A673 (cell line): ENCODE measurements at regions not wholly inside any gene's neighbourhood (a gene's known extent, or its start where the extent isn't known, plus 50 kb on each side); places are given as distances from the start of the nearest gene placed in this dataset.

ENCODE experiments used
- EZH2 ChIP-seq: fragments of 200-600 bp; sonication (generic); IDR thresholded peaks from 2 replicates; pipeline ENCODE4 v1.6.1; 2017; ENCODE audit warnings: borderline replicate concordance, low read depth, mild to moderate bottlenecking, mixed read lengths, antibody characterized with exemption, low read length; ENCODE audit not compliant: poor library complexity, severe bottlenecking
- TF ChIP-seq, protein P1 (sequence below): fragments of 300-800, 200-600 bp; sonication (generic); conservative IDR thresholded peaks from 2 replicates; pipeline ENCODE4 v1.5.1; 2017; ENCODE audit warnings: low read depth, mild to moderate bottlenecking, antibody characterized with exemption, low read length, moderate library complexity, mixed read lengths

DNA sequence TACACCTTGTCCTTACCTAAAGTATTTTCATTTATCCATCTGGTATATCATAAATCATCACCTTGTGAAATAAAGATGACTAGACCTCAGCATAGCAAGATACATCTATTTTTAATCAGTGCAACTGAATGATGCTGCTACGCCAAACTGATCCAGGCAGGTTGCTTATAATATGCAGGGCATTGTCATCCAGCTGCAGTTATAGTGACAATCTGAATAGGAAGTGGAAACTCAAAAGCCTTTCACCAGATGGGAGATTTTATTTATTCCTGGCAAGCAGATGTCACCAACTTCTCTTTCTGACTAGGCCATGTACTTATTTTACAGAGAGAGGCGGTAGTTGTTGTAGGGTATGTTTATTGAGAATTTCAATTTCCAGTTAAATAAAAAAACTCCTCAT, 747.3 kb downstream of the ADCYAP1 start:
- TF ChIP-seq, protein P1, sequence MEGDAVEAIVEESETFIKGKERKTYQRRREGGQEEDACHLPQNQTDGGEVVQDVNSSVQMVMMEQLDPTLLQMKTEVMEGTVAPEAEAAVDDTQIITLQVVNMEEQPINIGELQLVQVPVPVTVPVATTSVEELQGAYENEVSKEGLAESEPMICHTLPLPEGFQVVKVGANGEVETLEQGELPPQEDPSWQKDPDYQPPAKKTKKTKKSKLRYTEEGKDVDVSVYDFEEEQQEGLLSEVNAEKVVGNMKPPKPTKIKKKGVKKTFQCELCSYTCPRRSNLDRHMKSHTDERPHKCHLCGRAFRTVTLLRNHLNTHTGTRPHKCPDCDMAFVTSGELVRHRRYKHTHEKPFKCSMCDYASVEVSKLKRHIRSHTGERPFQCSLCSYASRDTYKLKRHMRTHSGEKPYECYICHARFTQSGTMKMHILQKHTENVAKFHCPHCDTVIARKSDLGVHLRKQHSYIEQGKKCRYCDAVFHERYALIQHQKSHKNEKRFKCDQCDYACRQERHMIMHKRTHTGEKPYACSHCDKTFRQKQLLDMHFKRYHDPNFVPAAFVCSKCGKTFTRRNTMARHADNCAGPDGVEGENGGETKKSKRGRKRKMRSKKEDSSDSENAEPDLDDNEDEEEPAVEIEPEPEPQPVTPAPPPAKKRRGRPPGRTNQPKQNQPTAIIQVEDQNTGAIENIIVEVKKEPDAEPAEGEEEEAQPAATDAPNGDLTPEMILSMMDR: no peak
- TF ChIP-seq EZH2: no peak
